HG02943 (cell line): ENCODE measurements at regions not wholly inside any gene's neighbourhood (a gene's known extent, or its start where the extent isn't known, plus 50 kb on each side); places are given as distances from the start of the nearest gene placed in this dataset.
"Not testable (repeated sequence)": the region's sequence is repeated elsewhere in the genome, so short reads cannot be mapped to it uniquely, and the experiment has no call there.

Experiments used
- ATAC-seq: cut with Tn5 transposase; IDR thresholded peaks from one replicate; pipeline ENCODE4 v1.9.1; 2021; ENCODE audit warnings: mild to moderate bottlenecking, low read depth, moderate library complexity; ENCODE audit not compliant: unreplicated experiment

DNA sequence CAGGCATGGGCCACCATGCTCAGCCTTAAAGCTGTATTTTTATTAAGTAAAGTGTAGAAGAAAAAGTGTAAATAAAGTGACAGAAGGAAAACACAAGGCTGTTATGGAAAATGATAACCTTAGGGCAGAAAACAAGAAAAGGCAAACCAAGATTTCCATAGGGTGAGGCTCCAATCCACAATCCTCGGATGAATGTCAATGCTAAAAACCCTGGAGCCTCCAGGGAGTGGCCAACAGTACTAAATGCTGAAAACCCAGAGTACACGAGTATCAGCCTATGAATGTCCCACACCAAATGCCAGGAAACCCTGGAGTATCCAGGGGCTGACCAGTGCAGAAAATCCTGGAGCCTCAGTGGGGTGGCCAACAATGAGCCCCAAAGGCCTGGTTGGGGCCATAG, 292.6 kb downstream of the RPIA start:
- ATAC-seq: not testable (repeated sequence)

DNA sequence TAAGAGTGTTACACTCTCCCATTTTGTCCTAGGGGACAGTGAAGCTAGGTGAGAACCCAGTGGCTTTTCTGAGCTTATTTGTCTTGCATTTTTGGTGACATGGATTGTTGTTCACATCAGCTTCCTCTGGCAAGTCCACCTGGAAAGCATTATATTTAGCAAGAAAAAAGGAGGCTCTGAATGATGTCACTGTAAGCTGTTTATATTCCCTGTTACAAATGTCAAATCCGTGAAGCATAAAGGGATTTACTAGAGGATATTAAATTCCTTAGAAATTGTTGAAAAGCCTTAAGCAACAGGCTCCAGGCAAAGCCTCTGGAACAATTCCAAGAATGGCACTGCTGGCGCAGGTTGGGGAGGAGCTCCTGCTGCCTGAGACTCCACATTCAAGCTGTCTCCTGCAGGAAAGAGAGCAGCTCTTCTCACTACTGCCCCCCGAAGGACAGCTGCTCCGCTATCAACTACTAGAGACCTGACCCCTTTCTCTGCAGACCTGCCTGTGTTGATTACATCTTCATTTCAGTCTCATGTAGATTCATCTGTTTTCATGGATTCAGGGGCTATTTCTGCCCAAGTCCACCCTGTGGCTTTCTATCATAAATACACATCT, 295.4 kb downstream of the RPIA start:
- ATAC-seq: not testable (repeated sequence)

DNA sequence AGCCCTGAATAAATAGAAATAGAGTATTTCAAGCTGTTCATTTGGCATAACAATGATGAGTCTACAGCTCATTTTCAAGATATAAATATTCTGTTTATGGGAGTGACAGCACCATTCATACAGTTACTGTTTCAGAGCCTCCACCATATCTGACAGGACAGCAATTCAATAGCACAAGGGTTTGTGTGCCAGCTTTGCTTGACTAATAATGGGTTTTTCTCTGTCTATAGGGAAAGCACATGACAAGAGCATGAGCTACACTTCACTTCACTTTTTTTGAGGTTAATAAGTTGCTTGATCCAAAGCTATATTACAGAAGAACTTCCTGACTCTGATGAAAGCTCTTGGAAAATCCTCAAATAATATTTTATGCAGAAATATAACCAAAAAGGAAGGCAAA, 297.1 kb downstream of the RPIA start:
- ATAC-seq: not testable (repeated sequence)

DNA sequence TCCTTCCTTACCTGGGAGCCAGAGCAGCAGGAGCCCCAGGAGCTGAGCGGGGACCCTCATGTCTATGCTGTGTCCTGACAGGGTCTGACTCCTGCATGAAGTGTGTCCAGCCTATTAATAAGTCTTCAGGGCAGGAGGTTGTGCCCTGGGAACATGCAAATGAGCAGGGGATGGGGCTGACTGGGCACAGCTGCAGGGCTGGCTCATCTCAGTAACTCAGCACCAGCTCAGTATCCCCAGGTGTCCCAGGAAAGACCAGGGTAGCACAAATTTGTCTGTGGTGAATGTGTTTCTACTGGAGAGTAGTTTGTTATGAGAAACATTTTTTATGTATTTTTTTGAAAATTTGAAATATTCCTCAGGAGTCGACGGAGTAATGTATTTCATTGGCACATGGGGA, 301.3 kb downstream of the RPIA start:
- ATAC-seq: not testable (repeated sequence)

DNA sequence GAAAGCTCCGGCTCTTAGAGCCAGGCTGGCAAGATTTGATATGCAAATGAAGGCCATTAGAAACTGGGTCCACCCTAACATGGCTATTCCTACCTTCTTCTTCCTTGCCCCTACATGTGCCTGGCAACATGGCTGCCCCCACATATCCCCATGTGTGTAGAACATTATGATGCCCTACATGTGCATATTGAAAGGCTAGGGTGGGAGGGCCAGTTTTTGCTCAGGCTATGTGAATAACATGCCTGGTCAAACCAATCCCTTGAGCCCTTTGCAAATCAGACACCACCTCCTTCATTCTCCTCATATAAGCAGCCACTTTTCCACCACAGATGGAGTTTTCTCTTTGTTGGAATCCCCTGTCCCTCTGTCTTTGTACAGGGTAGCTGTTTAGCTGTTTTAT, 303.4 kb downstream of the RPIA start:
- ATAC-seq: not testable (repeated sequence)

DNA sequence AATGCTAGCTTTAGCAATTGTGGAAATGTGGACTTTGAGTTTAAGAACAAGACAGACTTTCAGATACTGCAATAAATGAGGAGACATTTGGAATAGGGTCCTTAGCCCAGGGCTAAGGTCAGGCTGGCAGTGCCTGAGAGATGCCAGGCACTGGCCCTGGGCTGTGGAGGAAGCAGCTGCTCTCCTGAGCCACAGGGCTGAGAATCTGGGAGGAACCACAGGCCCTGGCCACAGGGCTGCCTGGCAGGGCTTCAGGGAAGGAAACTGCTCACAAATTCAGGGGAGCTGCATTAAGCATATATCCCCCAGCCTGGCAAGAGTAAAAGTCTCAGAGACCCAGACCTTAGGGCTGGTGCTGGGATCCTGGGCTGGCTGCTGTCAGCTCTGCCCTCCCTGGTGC, 305.1 kb downstream of the RPIA start:
- not testable (repeated sequence) for ATAC-seq

DNA sequence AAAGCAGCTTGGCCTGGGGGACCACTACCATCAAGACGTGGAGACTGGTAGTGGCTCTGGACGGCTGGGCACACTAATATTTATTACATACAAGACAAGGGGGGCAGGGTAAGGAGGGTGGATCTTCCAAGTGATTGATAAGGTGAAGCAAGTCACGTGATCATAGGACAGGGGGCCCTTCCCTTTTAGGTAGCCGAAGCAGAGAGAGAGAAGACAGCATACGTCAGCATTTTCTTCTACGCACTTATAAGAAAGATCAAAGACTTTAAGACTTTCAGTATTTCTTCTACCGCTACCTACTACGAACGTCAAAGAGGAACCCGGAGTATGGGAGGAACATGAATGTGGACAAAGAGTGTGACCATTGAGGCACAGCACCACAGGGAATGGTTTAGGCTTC, 307.9 kb downstream of the RPIA start:
- ATAC-seq: no peak

DNA sequence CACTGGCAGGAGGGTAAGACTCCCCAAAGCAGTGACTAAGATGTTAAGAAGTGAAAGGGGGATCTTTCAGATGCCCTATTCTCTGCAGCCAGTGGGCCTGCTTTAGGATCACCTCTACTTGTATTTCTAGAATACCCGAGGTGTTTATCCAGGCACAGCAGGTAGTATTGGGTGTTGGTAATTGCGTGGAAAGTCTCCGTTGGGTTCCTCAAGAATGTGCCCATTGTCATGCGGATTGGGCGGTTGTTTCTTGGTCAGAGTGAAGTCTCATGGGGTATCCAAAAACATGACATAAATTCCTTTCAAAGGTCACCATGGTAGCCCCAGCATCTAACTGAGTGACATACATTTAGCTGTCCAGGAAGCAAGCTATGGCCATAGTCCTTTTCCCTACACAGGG, 308.8 kb downstream of the RPIA start:
- ATAC-seq: no peak

DNA sequence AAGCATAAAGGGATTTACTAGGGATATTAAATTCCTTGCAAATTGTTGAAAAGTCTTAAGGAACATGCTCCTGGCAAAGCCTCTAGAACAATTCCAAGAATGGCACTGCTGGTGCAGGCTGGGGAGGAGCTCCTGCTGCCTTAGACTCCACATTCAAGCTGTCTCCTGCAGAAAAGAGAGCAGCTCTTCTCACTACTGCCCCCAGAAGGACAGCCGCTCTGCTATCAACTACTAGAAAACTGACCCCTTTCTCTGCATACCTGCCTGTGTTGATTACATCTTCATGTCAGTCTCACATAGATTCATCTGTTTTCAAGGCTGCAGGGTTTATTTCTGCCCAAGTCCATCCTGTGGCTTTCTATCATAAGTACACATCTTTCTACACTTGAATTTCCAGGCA, 312.8 kb downstream of the RPIA start:
- ATAC-seq: not testable (repeated sequence)

DNA sequence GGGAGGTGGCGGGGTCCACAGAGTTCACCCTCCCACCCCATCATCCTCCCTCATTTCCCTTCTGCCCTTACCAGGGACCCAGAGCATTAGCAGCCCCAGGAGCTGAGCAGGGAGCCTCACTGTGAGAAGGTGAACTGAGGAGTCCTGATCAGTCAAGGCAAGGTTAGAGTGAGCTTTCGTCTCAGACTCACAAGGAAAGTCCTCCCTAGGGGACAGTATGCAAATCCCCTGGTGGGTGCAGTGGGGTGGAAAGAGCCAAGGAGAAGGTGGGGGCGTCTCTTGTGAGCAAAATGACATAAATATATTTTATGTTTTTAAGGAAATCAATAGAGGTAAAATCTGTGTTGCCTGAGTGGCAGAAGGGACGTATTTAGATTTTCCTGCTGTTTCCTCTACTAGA, 329.1 kb downstream of the RPIA start:
- not testable (repeated sequence) for ATAC-seq

DNA sequence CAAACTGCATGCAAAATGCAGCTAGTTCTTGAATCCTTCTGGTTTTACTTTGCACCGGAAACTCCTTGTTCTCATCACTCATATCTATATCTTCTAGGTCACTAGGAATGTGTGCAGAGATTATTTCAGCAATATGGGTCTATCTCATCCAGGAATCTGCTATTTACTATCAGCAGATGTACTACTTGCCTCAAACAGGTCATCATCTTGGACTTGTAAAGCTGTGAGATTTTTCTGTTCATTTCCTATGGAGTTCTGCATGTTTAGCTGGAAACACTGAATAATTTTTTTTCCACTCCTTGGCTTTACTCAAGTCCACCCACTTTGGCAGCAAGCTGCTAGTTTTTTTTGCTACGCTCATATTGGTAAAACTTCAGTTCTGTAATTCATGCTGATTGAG, 334.8 kb downstream of the RPIA start:
- not testable (repeated sequence) for ATAC-seq

DNA sequence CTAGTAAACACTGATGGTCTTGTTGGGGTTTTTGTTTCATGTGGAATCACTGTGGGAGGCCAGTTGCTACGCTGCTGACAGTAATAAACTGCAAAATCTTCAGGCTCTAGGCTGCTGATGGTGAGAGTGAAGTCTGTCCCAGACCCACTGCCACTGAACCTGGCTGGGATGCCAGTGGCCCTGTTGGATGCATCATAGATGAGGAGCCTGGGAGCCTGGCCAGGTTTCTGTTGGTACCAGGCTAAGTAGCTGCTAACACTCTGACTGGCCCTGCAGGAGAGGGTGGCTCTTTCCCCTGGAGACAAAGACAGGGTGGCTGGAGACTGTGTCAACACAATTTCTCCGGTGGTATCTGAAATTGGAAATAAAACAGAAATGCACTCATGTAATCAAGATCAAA, 335.6 kb downstream of the RPIA start:
- ATAC-seq: not testable (repeated sequence)

DNA sequence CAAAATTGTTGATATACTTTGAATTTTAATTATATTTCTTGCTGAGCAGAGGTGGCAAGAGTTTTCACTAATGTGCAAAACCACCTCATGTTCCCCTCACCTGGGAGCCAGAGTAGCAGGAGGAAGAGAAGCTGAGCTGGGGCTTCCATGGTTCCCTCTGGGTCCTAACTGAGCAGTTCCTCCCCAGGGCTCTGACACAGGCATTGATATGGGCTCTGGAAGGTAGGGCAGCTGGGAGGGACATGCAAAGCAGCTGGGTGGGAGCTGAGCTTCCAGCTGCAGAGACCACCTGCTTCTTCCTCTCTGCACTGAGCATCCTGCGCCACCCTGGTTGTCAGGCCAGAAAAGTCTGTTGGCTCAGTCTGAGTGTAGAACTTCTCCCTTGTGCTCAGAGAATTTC, 336.1 kb downstream of the RPIA start:
- not testable (repeated sequence) for ATAC-seq

DNA sequence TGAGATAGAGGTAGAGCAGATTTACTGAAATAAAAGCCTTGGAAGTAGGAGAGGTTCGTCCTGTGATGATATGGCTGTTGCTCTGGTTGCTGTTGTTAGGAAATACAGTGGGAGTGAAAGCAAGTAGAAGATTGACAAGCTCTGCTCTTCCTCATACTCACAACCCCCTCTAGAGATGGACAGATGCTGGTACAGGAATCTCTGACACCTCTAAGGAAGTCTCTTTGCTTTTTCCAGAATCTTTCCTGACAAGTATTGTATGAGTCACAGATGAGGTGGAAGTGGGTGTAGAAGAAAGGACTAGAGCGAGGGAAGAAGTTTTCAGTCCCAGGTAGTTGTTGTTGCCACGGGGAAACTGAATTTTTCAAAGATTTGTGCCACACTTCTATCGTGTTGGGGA, 337.8 kb downstream of the RPIA start:
- not testable (repeated sequence) for ATAC-seq

DNA sequence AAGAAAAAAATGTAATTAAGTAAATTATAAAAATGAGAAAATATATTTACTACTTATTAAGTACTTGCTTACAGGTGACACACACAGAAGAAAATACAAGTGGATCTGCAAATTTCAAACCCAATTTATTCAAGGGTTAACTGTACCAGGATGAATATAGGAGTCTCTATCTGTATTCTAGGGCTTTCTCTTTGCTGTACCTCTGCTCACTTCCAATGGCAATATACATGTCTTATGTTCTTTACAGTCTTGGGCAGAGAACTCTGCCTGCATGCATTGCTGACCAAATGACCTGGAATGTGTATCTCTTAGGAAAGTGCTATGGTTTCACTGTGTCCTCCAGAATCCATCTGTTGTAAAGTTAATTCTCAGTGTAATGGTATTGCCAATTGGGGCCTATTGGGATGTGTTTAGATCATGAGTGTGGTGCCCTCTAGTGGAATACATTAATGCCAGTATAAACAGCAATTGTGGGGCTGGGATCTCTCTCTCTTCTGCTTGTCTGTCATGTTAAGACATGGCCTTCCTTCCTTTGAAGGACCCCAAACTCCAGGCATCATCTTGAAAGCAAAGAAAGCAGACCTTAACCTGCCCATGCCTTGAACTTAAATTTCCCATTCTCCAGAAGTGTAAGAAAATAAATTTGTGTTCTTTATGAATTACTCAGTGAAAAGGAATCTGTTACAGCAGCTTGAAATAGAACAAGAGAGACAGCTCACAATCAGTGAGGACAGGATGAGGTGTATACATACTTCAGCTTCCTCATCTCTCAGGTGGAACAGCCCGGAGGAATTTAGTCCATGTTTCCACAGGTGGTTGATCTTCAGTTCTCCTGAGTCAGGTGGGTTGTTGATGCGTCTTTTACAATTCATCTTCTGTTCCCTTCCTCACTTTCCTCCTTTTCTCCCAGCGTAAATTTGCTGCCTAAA, 356.9 kb downstream of the RPIA start:
- ATAC-seq: not testable (repeated sequence)

DNA sequence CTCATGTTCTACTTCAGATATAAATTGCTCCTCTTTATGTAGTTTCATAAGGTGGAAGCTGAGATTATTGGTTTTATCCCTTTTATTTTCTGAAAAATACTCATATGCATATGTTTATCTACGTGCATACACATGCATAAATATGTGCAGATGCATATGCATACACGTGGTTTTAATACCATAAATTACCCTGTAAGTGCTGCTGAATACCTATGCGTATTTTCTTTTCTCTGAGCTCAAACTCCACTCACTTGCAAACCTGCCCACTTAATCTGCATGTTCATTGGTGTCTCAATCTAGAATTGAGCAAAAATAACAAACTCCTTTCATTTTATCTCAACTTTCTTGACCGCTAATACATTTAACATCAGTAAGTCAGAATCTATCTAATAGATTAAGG, 367.1 kb downstream of the RPIA start:
- not testable (repeated sequence) for ATAC-seq

DNA sequence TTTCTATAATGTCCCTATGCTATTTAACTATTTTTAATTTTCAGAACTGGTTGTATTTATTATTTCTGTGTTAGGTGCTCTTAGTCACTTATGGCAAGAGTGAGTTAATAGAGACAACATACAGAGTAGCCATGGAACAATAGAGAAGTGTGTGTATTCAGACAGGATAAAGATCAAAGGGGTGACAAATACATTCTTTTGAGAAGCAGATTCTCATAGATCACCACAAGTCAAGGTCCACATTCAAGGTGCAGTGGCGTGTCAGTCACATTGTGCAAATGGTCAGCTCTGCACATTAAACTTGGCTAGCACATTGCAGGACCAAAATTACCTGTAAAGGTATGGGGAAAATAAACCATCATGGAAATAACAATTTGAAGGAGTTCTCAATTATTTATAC, 369.7 kb downstream of the RPIA start:
- ATAC-seq: not testable (repeated sequence)

DNA sequence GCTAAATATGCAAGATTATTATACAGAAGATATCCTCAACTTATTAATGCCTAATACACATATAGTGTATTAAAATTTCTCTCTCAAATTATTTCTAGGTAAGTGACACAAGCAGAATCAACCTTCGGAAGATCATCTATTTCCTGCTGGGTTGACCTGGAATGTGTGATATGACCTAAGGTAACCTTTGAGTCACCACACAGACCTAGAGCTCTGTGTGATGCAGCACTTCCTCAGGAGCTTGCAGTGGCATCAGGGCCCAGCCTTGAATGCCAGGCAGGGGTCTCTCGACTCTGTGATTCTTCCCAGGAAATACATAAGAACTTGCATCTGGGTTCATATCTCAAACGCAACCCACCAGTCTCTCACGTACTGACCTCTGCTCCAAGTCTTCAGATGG, 385.3 kb downstream of the RPIA start:
- ATAC-seq: not testable (repeated sequence)

DNA sequence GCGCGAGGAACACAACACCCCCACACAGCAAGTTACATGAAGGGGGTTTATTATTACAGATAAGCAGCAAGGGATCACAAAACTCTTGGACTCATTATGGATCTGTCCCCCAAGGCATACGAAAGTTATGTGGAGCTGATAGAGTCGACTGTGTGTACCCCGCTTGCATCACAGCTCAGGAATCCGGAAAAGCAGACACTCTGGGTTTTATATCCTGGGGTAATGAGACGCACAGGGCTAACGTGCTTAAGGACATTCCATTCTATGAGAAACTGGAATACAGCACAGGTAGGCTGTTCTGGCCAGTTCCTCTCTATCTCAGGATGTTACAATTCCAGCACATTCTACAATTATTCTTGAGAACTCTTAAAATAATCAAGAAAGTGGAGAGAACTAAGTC, 401.4 kb downstream of the RPIA start:
- not testable (repeated sequence) for ATAC-seq

DNA sequence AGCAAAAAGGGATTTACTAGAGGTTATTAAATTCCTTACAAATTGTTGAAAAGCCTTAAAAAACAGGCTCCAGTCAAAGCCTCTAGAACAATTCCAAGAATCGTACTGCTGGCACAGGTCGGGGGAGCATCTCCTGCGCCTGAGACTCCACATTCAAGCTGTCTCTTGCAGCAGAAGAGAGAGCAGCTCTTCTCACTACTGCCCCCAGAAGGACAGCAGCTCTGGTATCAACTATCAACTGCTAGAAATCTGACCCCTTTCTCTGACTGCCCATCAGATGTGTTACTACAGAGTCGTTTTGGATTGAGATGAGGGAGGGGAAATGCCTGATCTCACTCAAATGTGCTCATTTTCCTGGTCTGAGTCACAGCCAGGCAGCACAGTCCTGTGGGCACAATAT, 403.6 kb downstream of the RPIA start:
- not testable (repeated sequence) for ATAC-seq

DNA sequence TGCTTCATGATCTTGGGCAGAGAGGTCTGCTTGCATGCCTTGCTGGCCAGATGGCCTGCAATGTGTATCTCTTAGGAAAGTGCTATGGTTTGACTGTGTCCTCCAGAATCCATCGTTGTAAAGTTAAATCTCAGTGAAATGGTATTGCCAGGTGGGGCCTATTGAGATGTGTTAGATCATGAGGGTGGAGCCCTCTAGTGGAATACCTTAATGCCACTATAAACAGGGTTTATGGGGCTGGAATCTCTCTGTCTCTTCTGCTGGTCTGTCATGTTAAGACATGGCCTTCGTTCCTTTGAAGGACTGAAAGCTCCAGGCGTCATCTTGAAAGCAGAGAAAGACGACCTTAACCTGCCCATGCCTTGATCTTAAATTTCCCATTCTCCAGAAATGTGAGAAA, 411.1 kb downstream of the RPIA start:
- not testable (repeated sequence) for ATAC-seq
